HCT116 (cell line): ENCODE measurements at regions not wholly inside any gene's neighbourhood (a gene's known extent, or its start where the extent isn't known, plus 50 kb on each side); places are given as distances from the start of the nearest gene placed in this dataset.

ENCODE experiments used
- ATF3 ChIP-seq: IDR thresholded peaks from 2 replicates; pipeline ENCODE4 v1.6.1; 2012
- CEBPB ChIP-seq: IDR thresholded peaks from 2 replicates; pipeline ENCODE4 v1.6.1; 2012; ENCODE audit warnings: low read depth
- EZH2 ChIP-seq: fragments of 200-600 bp; sonication (generic); IDR thresholded peaks from 2 replicates; pipeline ENCODE4 v1.6.1; 2017; ENCODE audit warnings: antibody characterized with exemption, mixed run types
- EZH2phosphoT487 ChIP-seq: fragments of 200-600 bp; IDR thresholded peaks from 2 replicates; pipeline ENCODE4 v1.6.1; 2018; ENCODE audit warnings: antibody characterized with exemption, borderline replicate concordance
- POLR2A ChIP-seq: IDR thresholded peaks from 2 replicates; pipeline ENCODE4 v1.7.0; 2011; ENCODE audit warnings: borderline replicate concordance; ENCODE audit not compliant: insufficient read depth, insufficient read length; ENCODE audit errors: extremely low read depth
- POLR2AphosphoS5 ChIP-seq: IDR thresholded peaks from 2 replicates; pipeline ENCODE4 v1.6.1; 2011; ENCODE audit warnings: mild to moderate bottlenecking, low read depth, low read length, moderate library complexity
- RAD21 ChIP-seq: IDR thresholded peaks from 2 replicates; pipeline ENCODE4 v1.6.1; 2012; ENCODE audit warnings: low read depth, mild to moderate bottlenecking
- REST ChIP-seq: IDR thresholded peaks from 2 replicates; pipeline ENCODE4 v1.6.1; 2012; ENCODE audit warnings: low read depth
- SIN3A ChIP-seq: IDR thresholded peaks from 2 replicates; pipeline ENCODE4 v1.6.1; 2012; ENCODE audit warnings: low read depth
- TCF7L2 ChIP-seq: IDR thresholded peaks from 2 replicates; pipeline ENCODE4 v1.7.0; 2011; ENCODE audit warnings: borderline replicate concordance, inconsistent platforms; ENCODE audit not compliant: insufficient read depth, insufficient read length; ENCODE audit errors: extremely low read depth
- YY1 ChIP-seq: IDR thresholded peaks from 2 replicates; pipeline ENCODE4 v1.6.1; 2011; ENCODE audit warnings: low read length, low read depth, moderate library complexity, mild to moderate bottlenecking; ENCODE audit not compliant: insufficient replicate concordance; ENCODE audit errors: extremely low read depth
- TF ChIP-seq, protein P1 (sequence below), 3 experiments: fragments of 200-600 bp in 1 of 3; sonication (generic) in 1 of 3; IDR thresholded peaks in 2 of 3; conservative IDR thresholded peaks in 1 of 3; 2 replicates each; pipeline ENCODE4 v1.5.1; 2012 to 2017; ENCODE audit warnings: low read depth in 2 of 3, low read length in 2 of 3, antibody characterized with exemption in 1 of 3, borderline replicate concordance in 1 of 3, control low read depth in 1 of 3, mild to moderate bottlenecking in 1 of 3, mixed read lengths in 1 of 3, mixed run types in 1 of 3, moderate library complexity in 1 of 3; ENCODE audit not compliant: insufficient read depth in 1 of 3
- TF ChIP-seq, protein P2 (sequence below): IDR thresholded peaks from 2 replicates; pipeline ENCODE4 v1.6.1; 2011; ENCODE audit warnings: mild to moderate bottlenecking, low read length, moderate library complexity; ENCODE audit not compliant: insufficient replicate concordance; ENCODE audit errors: extremely low read depth
- TF ChIP-seq, protein P3 (sequence below): IDR thresholded peaks from 2 replicates; pipeline ENCODE4 v1.6.1; 2012

GRCh38 chr10:69709366-69709941 lies 79.4 kb downstream of the FAM241B start:
- TF ChIP-seq, protein P1, sequence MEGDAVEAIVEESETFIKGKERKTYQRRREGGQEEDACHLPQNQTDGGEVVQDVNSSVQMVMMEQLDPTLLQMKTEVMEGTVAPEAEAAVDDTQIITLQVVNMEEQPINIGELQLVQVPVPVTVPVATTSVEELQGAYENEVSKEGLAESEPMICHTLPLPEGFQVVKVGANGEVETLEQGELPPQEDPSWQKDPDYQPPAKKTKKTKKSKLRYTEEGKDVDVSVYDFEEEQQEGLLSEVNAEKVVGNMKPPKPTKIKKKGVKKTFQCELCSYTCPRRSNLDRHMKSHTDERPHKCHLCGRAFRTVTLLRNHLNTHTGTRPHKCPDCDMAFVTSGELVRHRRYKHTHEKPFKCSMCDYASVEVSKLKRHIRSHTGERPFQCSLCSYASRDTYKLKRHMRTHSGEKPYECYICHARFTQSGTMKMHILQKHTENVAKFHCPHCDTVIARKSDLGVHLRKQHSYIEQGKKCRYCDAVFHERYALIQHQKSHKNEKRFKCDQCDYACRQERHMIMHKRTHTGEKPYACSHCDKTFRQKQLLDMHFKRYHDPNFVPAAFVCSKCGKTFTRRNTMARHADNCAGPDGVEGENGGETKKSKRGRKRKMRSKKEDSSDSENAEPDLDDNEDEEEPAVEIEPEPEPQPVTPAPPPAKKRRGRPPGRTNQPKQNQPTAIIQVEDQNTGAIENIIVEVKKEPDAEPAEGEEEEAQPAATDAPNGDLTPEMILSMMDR (IDR thresholded peaks at IDR 0.05 in 2 of 3, conservative IDR thresholded peaks at IDR 0.05 in 1 of 3; ENCODE audit: borderline replicate concordance in 1 of 3, insufficient read depth in 1 of 3, low read depth in 2 of 3, low read length in 2 of 3): no peak
- no peak for TF ChIP-seq CEBPB
- TF ChIP-seq EZH2: no peak
- no peak for TF ChIP-seq POLR2AphosphoS5
- TF ChIP-seq EZH2phosphoT487: no peak
- no peak for TF ChIP-seq TCF7L2
- TF ChIP-seq POLR2A: no peak
- TF ChIP-seq YY1: no peak
- TF ChIP-seq ATF3: no peak
- TF ChIP-seq, protein P2, sequence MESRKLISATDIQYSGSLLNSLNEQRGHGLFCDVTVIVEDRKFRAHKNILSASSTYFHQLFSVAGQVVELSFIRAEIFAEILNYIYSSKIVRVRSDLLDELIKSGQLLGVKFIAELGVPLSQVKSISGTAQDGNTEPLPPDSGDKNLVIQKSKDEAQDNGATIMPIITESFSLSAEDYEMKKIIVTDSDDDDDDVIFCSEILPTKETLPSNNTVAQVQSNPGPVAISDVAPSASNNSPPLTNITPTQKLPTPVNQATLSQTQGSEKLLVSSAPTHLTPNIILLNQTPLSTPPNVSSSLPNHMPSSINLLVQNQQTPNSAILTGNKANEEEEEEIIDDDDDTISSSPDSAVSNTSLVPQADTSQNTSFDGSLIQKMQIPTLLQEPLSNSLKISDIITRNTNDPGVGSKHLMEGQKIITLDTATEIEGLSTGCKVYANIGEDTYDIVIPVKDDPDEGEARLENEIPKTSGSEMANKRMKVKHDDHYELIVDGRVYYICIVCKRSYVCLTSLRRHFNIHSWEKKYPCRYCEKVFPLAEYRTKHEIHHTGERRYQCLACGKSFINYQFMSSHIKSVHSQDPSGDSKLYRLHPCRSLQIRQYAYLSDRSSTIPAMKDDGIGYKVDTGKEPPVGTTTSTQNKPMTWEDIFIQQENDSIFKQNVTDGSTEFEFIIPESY: no peak
- no peak for TF ChIP-seq RAD21
- TF ChIP-seq, protein P3, sequence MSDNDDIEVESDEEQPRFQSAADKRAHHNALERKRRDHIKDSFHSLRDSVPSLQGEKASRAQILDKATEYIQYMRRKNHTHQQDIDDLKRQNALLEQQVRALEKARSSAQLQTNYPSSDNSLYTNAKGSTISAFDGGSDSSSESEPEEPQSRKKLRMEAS: no peak
- no peak for TF ChIP-seq SIN3A
- TF ChIP-seq REST: no peak
